Adrenal gland (tissue), 9 donors: ENCODE measurements at regions not wholly inside any gene's neighbourhood (a gene's known extent, or its start where the extent isn't known, plus 50 kb on each side); places are given as distances from the start of the nearest gene placed in this dataset.

ENCODE experiments used
- DNase-seq, 7 donors: peaks; one replicate each; pipeline ENCODE4 v3.0.0-alpha.2; 2019 to 2020
- H3K27ac ChIP-seq, 5 donors: fragments of 200-600 bp; sonication (generic) in 4 of 5; 1 replicate in 3 of 5; 2 replicates in 2 of 5; pipeline versions ENCODE4 v1.5.1 to v1.8.0; 2016 to 2020; ENCODE audit warnings: mild to moderate bottlenecking in 1 of 5
- H3K27me3 ChIP-seq: fragments of 200-600 bp; 2 replicates; pipeline ENCODE4 v1.8.0; 2021
- H3K36me3 ChIP-seq, 2 donors: fragments of 200-600 bp; replicated peaks in 1 of 2; 1 replicate in 1 of 2; 2 replicates in 1 of 2; pipeline versions ENCODE4 v1.5.1 to v1.8.0; 2018 to 2022
- H3K4me1 ChIP-seq, 2 donors: fragments of 200-600 bp; replicated peaks in 1 of 2; 1 replicate in 1 of 2; 2 replicates in 1 of 2; pipeline versions ENCODE4 v1.5.1 to v1.8.0; 2018 to 2021
- H3K4me3 ChIP-seq, 4 donors: fragments of 200-600 bp; sonication (generic) in 3 of 4; one replicate each; pipeline ENCODE4 v1.5.1; 2016 to 2018
- H3K9me3 ChIP-seq, 3 donors: fragments of 200-600 bp; sonication (generic) in 1 of 3; replicated peaks in 1 of 3; 1 replicate in 2 of 3; 2 replicates in 1 of 3; pipeline versions ENCODE4 v1.5.1 to v1.8.0; 2016 to 2021
- CTCF ChIP-seq, 6 experiments: fragments of 450-650 bp in 4 of 6; fragments of 200-600 bp in 2 of 6; sonication (generic) in 1 of 6; IDR thresholded peaks; 1 replicate in 5 of 6; 2 replicates in 1 of 6; pipeline versions ENCODE4 v1.5.1 to v1.8.0; 2016 to 2021; ENCODE audit warnings: antibody characterized with exemption in 6 of 6, mild to moderate bottlenecking in 2 of 6, moderate library complexity in 1 of 6
- POLR2A ChIP-seq, 2 donors: fragments of 450-650 bp; IDR thresholded peaks; one replicate each; pipeline ENCODE4 v1.6.1; 2017; ENCODE audit warnings: antibody characterized with exemption in 2 of 2, mild to moderate bottlenecking in 2 of 2, moderate library complexity in 1 of 2
- WGBS, 4 donors: extraction: QIAGEN DNeasy Blood & Tissue Kit in 2 of 4; methylation state at CpG; one replicate each; pipeline versions ENCODE4 v1.1.5 to v1.1.7; 2013 to 2017; 5-methylcytosine and 5-hydroxymethylcytosine counted together
- intact Hi-C, 2 donors: fragments of 100-400 bp; cut with DNase I; formaldehyde crosslinking; loops; one replicate each; pipeline versions ENCODE4 v1.14.1 to v1.15.0; 2022 to 2023
- donor health status: healthy with polysubstance abuse.
- donor health status: Bipolar disorder and iron deficiency.
- donor health status: DM: yes; HTN: yes; CAD: no.
- donor health status: DM: no; HTN: no; CAD: no.
- donor health status: DM: no; HTN: no; CAD: no.

DNA sequence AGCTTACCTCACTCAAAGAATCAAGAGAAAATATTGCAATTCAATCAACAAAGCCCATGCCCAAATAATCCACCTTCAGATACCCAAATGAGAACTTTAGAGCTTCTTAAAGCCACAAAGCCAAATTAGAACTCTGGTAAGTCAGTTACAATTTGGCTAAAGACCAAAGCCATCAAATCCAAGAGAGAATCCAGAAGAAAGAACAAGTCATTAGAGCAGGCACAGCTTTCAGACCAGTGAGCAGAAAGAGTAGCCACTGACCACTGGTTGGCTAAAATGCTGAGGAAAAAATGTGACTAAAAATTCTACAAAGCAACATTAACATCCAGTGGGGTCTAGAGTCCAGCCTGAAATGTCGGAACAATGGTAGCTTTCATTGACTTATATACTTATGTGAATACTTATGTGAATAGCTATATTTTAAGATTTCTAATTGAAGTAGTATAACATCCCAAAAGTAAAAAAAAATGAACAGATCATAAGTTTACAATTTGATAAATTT, 735.2 kb upstream of the TBX3 start:
- no peak overlapping the region for H3K27ac ChIP-seq
- no peak for DNase-seq
- no peak overlapping the region for H3K4me3 ChIP-seq
- TF ChIP-seq POLR2A (IDR thresholded peaks at IDR 0.05) (no peak), CTCF (IDR thresholded peaks at IDR 0.05) (no peak)
- H3K27me3 ChIP-seq = no peaks in the 10 kb centered on the region
- 88 to 97% (median 94%) methylated on average over 1 of the region's 1 CpG for WGBS, 4 donors
- H3K4me1 ChIP-seq = no peaks in the 10 kb centered on the region
- intact Hi-C loops = no loop called here
- H3K36me3 ChIP-seq = no peaks in the 10 kb centered on the region
- no peaks in the 10 kb centered on the region for H3K9me3 ChIP-seq

DNA sequence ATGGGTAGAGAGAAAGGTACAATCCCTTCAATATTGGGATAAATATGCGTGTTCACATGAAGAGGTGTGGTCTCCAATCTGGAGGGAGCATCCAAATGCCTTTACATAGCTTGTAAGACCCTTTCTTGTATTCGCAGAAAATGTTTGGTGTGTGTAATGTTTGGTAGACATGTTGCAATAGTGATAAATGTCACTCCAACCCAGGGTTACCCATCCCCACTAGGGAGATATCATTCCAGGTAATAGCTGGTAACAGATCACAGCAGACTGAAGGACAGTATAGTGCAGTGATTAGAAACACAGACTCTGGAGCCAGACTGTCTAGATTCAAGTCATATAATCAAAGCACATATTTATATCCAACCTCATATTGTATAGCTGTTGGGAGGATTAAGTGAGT, 733.6 kb upstream of the TBX3 start:
- H3K4me3 ChIP-seq = no peak overlapping the region
- no peaks in the 10 kb centered on the region for H3K9me3 ChIP-seq
- H3K36me3 ChIP-seq = no peaks in the 10 kb centered on the region
- intact Hi-C loops = no loop called here
- TF ChIP-seq POLR2A (IDR thresholded peaks at IDR 0.05) (no peak), CTCF (IDR thresholded peaks at IDR 0.05) (no peak)
- no peaks in the 10 kb centered on the region for H3K4me1 ChIP-seq
- DNase-seq = no peak
- WGBS, 4 donors = 87 to 97% (median 93%) methylated on average over 2 of the region's 2 CpGs
- H3K27ac ChIP-seq = no peak overlapping the region
- no peaks in the 10 kb centered on the region for H3K27me3 ChIP-seq

DNA sequence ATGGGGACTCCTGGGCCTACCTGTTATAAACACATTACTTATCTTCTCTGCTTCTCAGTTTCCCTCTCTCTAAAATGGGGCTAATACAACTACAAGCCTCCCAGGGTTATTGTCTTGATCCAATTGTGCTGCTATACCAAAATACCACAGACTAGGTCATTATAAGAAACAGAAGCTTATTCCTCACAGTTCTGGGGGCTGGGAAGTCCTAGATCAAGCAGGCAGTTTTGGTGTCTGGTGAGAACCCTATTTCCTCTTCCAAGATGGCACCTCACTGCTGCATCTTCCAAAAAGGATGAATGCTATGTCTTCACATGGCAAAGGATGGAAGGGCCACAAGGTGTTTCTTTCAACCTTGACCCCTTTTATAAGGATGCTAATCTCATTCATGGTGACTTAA, 732.9 kb upstream of the TBX3 start:
- Histone ChIP-seq H3K4me1 (no peaks in the 10 kb centered on the region), H3K36me3 (no peaks in the 10 kb centered on the region), H3K9me3 (no peaks in the 10 kb centered on the region), H3K27ac (no peak overlapping the region), H3K4me3 (no peak overlapping the region), H3K27me3 (no peaks in the 10 kb centered on the region)
- intact Hi-C loops = no loop called here
- DNase-seq = no peak
- TF ChIP-seq CTCF (IDR thresholded peaks at IDR 0.05) (no peak), POLR2A (IDR thresholded peaks at IDR 0.05) (no peak)

DNA sequence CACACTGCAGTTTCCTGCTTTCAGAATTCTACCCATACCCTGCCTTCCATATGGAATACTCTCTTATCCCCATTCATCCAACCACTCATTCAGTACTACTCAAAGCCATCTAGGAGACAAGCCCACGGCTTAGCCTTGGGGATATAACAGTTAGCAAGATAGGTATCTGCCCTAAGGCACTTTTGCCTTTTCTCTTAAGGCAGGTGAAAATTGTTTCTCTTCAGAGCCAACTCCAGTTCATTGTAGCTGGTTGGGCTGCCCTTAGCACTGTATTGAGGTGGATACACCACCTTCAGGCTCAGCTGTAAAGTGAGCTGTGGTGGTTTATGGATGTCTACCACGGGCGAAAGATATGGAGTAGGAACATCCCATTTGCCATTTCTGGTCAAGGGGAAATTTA, 729.7 kb upstream of the TBX3 start:
- Histone ChIP-seq H3K27ac (no peak overlapping the region), H3K9me3 (no peaks in the 10 kb centered on the region), H3K4me1 (no peaks in the 10 kb centered on the region), H3K4me3 (no peak overlapping the region), H3K27me3 (no peaks in the 10 kb centered on the region), H3K36me3 (no peaks in the 10 kb centered on the region)
- intact Hi-C loops = no loop called here
- no peak for DNase-seq
- 84 to 92% (median 88%) methylated on average over 3 of the region's 3 CpGs for WGBS, 4 donors
- TF ChIP-seq CTCF (IDR thresholded peaks at IDR 0.05) (no peak), POLR2A (IDR thresholded peaks at IDR 0.05) (no peak)
